HG02610 (cell line): ENCODE measurements at regions not wholly inside any gene's neighbourhood (a gene's known extent, or its start where the extent isn't known, plus 50 kb on each side); places are given as distances from the start of the nearest gene placed in this dataset.
"Not testable (repeated sequence)": the region's sequence is repeated elsewhere in the genome, so short reads cannot be mapped to it uniquely, and the experiment has no call there.

Experiments used
- ATAC-seq: cut with Tn5 transposase; IDR thresholded peaks from one replicate; pipeline ENCODE4 v1.9.1; 2021; ENCODE audit warnings: mild to moderate bottlenecking, moderate library complexity; ENCODE audit not compliant: unreplicated experiment

DNA sequence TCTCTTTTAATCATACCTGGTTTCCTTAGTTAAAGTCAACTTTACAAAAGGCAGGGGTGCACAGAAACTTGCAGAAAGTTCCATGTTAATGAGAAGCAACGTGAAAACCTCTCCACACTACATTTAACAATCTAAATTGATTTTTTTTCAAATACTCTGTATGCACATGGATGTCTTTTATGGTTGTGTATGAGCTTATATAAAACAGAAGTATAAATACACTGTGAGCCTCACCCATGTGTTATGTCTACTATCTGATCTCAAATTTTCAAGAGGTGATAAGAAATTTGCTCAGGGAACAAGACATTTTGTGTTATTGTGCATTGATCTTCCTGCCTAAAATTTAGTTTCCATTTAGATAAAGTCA is 617.6 kb downstream of the ADCYAP1 start:
- no peak for ATAC-seq

DNA sequence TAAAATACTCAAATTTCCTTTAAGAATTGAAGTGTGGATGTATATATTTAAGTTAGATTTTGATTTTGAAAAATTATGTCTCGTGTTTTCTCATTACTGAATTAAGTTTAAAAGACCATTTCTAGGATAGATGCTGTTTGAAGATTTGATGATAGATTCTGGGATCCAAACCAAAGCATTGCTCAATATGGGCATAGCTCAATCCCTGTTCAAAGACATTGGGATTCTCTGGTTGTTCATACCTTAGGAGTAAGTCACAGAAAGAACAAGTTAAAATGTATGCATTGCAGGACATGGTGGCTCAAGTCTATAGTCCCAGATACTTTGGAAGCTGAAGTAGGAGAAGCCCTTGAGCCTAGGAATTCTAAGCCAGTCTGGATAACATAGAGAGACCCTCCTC is 622.3 kb downstream of the ADCYAP1 start:
- ATAC-seq: no peak

DNA sequence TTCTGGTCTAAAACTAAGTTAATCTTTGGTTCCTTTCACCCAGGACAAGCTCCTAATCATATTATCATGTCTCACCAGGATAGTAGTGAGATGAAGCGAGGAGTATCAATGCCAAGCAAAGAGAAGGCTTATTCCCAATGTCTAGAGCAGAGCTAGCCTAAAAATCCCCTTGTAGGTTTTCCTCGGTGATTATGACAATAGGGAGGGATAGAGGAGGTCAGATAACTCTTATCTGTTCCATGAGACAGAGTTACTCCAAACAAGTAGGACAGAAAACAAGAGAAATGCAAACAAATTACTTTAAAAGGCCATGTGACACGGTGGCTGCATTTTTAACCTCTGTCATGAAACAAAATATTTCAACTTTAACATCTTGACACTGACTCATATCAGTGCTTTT is 623.1 kb downstream of the ADCYAP1 start:
- ATAC-seq: no peak

DNA sequence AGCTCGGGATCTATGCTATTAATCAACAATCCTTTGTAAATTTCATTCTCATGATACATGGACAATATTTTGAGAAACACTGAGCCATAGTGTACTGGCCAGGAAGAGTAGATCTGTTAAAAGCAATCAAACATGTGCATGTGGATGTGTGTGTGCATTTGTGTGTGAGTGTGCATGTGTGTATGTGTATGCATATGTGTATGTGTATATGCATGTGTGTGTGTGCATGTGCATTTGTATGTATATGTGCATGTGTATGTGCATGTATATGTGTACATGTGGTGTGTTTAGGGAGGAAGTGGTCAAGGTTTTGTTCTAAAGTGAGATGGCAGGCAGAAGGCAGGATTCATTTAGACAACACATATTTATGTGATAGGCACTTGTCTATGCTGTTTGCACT is 623.8 kb downstream of the ADCYAP1 start:
- no peak for ATAC-seq

DNA sequence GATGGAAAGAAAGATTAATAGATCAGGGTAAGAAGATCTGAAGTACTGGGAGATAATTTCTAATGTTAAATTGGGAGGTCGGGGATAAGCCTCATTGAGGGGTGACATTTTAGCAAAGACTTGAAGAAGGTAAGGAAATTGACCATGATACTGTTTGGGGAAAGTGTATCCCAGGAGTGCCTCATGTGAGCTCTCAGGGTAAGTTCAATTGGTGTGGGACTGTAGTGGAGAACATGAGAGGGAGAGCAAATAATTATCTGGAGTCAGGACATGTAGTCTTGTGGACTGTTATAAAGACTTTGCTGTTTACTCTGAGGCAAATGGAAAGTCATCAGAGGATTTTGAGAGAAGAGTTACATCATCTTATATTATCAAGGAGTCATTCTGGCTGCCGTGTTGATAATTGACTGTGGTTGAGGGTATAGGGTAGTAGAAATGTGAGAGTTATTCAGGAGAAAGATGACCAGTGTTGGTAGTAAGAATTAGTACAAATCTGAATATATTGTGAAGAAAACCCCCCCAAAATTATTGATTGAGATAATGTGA is 624.4 kb downstream of the ADCYAP1 start:
- no peak for ATAC-seq

DNA sequence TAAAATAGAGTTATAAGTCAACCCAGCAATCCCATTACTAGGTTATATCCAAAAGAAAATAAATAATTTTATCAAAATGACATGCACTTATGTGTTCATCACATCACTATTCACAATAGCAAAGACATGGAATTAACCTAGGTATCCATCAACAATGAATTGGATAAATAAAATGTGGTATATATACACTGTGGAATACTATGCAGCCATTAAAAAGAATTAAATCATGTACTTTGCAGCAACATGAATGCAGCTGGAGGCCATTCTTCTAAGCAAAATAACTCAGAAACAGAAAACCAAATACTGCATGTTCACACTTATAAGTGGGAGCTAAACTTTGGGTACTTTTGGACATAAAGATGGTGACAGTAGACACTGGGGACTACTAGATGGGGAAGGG is 626.0 kb downstream of the ADCYAP1 start:
- no peak for ATAC-seq

DNA sequence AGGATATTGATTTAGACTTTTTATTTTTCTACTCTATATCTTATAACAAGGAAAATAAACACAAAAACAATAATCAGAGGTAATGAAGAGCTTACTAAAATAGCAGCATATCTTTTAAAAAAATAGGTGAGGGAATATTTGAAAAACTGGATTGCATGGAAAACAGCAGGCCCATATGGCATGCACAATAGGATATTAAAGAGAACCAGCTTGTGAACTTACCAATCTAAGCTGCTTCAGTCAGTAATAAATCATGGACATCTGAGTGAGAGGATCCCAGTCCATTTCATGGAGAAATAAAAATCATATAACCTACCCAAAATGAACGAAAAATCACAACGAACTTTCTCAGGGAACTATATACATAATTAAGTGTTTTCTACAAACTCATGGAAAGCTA is 634.6 kb downstream of the ADCYAP1 start:
- ATAC-seq: no peak

DNA sequence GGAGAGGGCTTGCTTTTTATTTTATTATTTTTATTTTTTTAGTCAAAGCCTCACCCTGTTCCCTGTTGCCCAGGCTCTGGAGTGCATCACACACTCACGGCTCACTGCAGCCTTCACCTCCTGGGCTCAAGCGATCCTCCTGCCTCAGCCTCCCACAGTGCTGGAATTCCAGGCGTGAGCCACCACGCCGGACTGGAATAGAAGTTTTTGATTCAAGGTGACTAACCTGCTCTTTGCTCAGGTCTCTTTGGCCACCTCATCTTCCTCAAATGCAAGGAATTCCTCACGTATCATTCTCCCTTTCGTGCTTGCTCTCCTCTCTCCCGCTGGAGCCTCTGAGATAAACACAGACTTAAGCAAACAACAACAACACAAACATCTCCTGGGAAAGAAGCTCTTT is 636.8 kb downstream of the ADCYAP1 start:
- no peak for ATAC-seq

DNA sequence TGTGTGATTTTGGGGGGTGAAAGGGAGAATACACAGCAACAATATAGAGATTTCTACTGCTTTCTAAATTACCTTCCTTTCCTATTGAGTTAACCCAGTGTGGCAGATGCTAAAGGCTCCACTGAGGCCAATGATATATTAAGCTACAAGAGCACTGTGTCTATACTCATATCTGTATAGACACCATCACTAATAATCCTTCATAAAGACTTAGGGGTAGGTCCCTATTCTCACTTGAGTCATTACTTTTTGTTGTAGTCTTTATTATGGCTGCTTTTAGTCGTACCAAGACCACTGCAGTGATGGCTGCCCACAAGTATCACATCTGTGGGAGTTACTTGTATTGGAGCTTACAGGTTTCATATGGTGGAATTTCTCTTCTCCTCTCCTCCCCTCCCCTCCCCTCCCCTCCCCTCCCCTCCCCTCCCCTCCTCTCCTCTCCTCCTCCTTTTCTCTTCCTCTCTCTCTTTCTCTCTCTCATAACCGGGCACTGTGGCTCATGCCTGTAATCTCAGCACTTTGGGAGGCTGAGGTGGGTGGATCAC is 637.6 kb downstream of the ADCYAP1 start:
- peak; percentile 94 for ATAC-seq

DNA sequence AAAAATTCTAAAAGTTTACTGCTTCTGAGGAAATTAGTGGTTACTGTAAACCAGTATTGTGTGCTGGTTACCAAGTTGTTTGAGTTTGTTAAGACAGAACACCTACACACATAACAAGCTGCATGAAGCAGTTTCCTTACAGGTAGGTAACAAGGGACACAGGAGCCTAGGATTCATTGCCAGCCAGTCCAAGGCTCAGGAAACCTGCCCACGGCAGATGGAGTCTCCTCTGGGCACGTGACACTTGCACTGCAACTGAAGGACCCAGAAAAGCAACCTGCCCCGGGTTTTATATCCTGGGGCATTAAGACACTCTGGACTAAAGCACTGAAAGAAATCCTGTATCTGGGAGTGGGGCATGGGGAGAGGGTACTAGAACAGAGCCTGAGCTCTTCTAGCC is 639.3 kb downstream of the ADCYAP1 start:
- ATAC-seq: no peak

DNA sequence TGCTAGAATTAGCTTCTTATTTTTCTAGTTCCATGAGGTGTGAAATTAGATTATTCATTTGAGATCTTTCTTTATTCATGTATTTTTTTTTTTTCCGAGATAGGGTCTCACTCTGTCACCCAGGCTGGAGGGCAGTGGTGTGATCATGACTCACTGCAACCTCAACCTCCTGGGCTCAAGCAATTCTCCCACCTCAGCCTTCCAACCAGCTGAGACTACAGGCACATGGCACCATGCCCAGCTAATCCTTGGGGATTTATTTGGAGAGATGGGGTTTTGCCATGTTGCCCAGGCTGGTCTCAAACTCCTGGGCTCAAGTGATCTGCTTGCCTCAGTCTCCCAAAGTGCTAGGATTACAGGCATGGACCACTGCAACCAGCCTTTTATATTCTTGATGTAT is 653.0 kb downstream of the ADCYAP1 start:
- ATAC-seq: not testable (repeated sequence)

DNA sequence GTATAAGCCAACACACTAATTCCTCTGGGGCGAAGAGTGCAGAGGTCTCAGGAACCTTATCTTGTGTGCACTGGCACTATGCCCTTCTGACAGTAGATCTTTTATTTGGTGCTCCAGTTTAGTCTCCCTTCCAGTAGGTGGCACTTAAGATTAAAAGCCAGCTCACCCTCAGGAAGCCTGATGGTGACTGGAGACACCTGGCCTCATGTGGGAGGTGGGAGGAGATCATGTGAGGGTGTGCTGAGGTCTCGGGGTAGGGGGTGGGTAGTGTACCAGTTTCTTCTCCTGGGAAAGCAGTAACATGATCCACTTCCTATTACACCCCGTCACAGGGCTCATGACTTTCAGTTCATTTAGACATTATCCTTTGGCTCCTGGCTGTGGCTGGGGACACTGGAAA is 654.9 kb downstream of the ADCYAP1 start:
- ATAC-seq: no peak

DNA sequence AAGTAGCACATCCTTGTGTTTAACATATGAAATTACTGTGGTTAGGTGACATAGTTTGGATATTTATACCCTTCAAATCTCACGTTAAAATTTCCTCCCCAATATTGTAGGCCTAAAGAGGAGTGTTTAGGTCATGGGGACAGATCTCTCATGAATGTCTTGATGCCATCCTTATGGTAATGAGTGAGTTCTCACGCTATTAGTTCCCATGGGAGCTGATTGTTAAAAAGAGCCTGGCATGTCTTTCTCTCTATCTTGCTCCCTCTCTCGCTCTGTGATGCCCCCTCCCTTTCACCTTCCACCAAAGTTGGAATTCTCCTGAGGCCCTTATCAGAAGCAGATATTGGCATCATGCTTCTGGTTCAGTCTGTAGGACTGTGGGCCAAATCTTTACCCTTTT is 660.1 kb downstream of the ADCYAP1 start:
- no peak for ATAC-seq

DNA sequence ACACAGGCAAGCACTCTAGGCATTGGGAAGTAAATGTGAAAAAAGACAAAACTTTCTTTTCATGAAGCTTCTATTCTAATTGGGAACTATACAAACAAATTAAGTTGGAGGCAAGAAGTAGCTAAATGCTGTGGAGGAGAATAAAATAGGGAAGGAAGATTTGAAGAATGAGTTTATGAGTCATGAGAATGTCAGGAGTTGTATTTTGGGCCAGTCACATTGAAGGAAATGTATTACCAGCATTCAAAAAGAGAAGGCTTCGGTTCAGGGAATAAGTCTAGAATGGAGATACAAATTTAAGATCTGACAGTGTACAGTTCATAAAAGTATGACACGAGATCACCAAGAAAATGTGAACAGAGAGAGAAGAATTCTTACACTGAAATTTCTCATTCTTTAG is 666.5 kb downstream of the ADCYAP1 start:
- no peak for ATAC-seq

DNA sequence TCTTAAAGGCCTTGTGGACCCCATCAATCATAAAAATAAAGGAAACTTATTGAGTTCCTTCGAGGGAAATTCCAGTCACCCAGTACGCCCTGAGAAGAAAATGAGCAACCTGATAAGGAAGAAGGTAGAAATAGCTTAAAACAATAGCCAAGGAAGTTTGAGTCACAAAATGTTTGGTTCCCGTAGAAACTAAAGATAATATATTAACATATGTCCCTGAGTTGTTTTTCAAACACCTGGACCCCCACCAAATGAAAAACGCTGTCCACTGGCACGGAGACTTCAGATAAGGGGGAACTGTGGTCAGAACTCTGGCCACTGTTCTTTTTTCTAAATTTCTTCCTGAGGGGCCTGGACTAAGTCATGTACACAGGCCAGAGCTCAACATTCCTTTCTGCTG is 669.1 kb downstream of the ADCYAP1 start:
- ATAC-seq: no peak

DNA sequence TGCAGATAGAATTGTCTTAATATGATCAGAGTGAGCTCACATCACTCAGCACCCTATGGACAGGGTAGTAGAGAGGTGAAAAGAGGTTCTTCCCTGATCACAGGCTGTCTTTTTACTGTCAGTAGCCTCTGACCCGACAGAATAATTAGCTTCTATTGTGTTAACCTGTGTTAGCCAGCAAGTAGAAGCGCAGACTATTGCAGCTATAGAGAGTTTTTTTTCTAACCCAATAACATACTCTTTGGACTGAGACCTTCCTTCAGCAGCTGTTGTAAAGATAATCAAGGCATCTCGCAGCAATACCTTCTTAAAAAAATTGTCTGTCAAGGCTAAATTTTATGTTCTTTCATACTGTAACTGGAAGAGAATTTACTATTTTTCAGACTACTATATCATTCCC is 670.4 kb downstream of the ADCYAP1 start:
- no peak for ATAC-seq

DNA sequence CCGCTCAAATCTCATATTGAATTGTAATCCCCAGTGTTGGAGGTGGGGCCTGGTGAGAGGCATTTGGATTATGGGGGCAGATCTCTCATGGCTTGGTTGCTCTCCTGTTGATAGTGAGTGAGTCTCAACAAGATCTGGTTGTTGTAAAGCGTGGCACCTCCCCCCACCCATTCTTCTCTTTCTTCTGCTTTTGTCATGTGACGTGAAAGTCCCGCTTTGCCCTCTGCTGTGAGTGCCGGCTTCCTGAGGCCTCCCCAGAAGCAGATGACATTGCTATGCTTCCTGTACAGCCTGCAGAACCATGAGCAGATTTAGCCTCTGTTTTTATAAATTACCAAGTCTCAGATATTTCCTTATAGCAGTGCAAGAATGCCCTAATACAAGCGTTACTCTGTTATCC is 673.8 kb downstream of the ADCYAP1 start:
- ATAC-seq: no peak

DNA sequence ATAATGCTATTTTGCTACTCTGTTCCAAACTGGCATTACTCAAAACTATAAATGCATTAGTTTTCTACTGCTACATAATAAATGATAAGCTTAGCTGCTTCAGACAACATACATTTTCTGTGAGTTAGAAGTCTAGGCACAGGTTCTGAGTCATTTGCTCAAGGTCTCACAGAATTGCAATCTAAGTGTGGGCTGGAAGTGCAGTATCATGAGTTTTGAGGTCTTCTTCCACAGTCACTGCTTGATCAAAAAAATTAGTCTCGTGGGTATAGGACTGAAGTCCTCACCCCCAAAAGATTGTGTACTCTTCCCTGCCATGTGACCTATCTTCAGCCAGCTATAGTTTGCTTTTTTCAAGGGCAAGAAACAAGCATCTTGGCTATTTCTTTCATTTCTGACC is 676.9 kb downstream of the ADCYAP1 start:
- no peak for ATAC-seq

DNA sequence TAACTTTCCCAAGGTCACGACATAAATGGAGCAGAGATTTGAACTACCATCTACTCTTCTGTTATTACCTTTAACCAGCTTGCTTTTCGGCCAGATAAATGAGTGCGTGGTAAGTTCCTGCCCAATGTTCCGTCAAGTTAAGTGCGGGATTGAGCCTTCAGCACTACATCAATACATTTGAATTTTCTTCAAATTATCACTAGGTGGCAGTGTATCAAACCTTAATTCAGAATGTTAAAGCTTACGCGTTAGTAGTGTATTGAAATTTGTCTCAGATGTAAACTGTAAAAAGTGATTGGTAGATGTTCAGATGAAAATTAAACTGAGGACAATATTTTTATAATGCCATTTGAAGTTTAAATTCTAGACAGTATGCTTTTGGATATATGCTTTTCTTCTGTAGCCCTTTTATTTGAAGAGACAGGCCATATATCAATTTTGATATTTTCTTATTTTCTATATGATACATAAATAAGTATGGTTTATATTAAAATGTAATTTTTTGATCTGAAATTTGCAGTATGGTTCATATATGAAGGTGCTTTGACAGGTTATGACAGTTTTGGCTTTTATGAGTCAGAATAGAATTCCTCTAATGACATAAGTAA is 681.3 kb downstream of the ADCYAP1 start:
- peak; percentile 81 for ATAC-seq

DNA sequence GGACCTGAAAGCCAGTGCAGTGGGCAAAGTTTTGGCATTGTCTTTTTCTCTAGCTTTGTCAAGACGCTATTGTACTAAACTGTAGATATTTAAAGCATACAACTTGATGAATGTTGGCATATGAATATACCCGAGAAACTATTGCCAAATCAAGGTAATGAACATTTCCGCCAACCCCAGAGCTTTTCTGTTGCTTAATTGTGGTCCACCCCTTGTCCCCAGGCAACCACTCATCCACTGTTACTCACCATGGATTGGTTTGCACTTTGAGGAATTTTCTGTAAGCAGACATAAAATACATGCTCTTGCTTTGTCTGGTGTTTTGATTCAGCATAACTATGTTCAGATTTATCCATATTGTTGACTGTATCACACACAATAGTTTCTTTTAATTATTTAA is 688.4 kb downstream of the ADCYAP1 start:
- no peak for ATAC-seq

DNA sequence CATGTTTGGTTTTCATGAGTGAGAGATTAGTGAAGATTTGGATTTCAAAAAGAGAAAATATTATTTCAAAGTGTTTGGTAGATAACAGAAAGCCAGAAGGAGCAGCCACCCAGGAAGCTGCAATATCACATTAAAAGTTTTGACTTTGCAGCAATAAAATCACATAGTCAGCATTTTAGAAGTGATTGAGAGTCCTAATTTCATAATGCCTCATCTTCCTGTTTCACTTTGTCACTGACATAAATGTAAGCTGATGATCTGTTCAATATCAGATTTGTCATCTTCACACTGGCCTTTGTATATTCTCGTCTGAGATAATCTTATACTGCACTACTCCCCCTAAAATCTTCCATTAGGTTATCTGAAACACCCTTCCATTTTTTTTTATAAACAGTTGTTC is 690.5 kb downstream of the ADCYAP1 start:
- ATAC-seq: no peak

DNA sequence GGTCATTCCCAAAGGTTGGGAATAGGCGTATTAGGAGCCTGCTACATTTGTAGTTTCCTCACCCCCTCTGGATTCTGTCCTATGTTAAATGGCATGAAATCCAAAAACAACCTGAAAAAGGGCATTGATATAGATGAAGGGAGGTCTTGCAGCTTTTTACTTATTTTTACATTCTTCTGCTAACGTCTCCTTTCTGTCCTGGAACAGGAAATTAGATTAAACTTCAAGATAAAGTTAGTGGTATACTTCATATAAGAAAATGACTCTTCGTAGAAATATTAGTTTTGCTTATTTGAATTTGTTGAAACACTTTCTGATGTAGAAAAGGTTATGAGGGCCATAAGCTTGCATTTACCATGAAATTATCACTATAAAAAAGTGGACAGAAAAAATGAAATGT is 694.5 kb downstream of the ADCYAP1 start:
- ATAC-seq: no peak

DNA sequence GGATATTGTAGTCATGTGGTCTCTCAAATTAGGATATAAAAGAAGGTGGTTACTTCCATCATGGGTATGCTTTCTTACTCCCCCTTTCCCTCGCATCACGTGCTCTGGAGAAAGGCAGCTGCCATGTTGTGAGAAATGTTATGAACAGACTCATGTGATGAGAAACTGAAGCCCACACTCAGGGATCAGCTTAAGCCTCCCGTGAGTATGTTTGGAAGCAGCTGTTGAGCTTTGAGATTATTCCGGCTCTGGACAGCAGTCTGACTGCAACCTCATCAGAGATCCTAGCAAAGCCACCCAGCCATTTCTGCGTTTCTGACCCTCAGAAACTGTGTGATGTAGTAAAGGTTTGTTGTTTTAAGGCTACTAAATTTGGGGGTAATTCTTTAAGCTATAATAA is 700.1 kb downstream of the ADCYAP1 start:
- no peak for ATAC-seq
